RWPE2 (cell line): ENCODE measurements at regions not wholly inside any gene's neighbourhood (a gene's known extent, or its start where the extent isn't known, plus 50 kb on each side); places are given as distances from the start of the nearest gene placed in this dataset.

ENCODE experiments used
- ATAC-seq: fragments of 200-7000 bp; cut with Tn5 transposase; 3 replicates; pipeline ENCODE4 v1.9.1; 2021; ENCODE audit warnings: low read depth
- DNase-seq: peaks from one replicate; pipeline ENCODE4 v3.0.0-alpha.2; 2020; ENCODE audit warnings: low spot score
- H3K27ac ChIP-seq: fragments of 450-650 bp; 2 replicates; pipeline ENCODE4 v1.5.1; 2017; ENCODE audit warnings: mild to moderate bottlenecking; ENCODE audit not compliant: poor library complexity, severe bottlenecking
- H3K27me3 ChIP-seq: fragments of 250-450 bp; sonication (Bioruptor Pico); 2 replicates; pipeline ENCODE4 v1.5.1; 2021; ENCODE audit warnings: mild to moderate bottlenecking, moderate library complexity; ENCODE audit not compliant: insufficient read depth, poor library complexity, severe bottlenecking
- H3K36me3 ChIP-seq: fragments of 250-450 bp; sonication (Bioruptor Pico); 2 replicates; pipeline ENCODE4 v1.5.1; 2020; ENCODE audit warnings: low read depth, mild to moderate bottlenecking, moderate library complexity
- H3K4me1 ChIP-seq: fragments of 250-450 bp; sonication (Bioruptor Pico); 2 replicates; pipeline ENCODE4 v1.5.1; 2021; ENCODE audit warnings: mild to moderate bottlenecking, moderate library complexity; ENCODE audit not compliant: insufficient read depth, poor library complexity, severe bottlenecking
- H3K4me3 ChIP-seq: fragments of 250-450 bp; sonication (Bioruptor Pico); 2 replicates; pipeline ENCODE4 v1.5.1; 2021; ENCODE audit warnings: mild to moderate bottlenecking, moderate library complexity; ENCODE audit not compliant: severe bottlenecking
- H3K9me3 ChIP-seq: fragments of 250-450 bp; sonication (Bioruptor Pico); 2 replicates; pipeline ENCODE4 v1.5.1; 2021; ENCODE audit warnings: mild to moderate bottlenecking, moderate library complexity; ENCODE audit not compliant: severe bottlenecking
- TF ChIP-seq, protein P1 (sequence below): fragments of 450-650 bp; IDR thresholded peaks from one replicate; pipeline ENCODE4 v1.5.1; 2017; ENCODE audit warnings: mild to moderate bottlenecking, moderate library complexity; ENCODE audit not compliant: poor library complexity, severe bottlenecking

DNA sequence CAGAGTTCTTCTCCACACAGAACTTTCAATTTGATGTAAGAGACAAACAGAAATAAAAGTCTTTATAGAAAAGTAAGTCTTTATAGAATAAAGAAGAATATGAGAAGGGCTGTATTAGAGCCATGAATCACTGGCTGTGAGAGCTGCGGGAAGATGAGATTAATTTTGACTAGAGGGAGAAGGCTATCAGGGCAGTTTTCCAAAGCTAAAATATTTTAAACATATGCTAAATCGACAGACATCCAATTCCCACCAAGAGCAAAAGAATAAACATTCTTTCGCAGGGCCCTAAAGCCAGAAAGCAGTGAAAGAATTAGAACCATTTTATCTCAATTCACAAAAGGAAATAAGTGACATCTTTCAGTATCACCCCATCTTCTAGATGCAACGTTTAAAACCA lies 208.3 kb upstream of the MAP3K1 start:
- Histone ChIP-seq H3K4me1 (peaks cover 6% of the 10 kb centered on the region), H3K27me3 (no peaks in the 10 kb centered on the region), H3K9me3 (no peaks in the 10 kb centered on the region), H3K4me3 (no peak overlapping the region), H3K27ac (no peak overlapping the region), H3K36me3 (no peaks in the 10 kb centered on the region)
- TF ChIP-seq, protein P1, sequence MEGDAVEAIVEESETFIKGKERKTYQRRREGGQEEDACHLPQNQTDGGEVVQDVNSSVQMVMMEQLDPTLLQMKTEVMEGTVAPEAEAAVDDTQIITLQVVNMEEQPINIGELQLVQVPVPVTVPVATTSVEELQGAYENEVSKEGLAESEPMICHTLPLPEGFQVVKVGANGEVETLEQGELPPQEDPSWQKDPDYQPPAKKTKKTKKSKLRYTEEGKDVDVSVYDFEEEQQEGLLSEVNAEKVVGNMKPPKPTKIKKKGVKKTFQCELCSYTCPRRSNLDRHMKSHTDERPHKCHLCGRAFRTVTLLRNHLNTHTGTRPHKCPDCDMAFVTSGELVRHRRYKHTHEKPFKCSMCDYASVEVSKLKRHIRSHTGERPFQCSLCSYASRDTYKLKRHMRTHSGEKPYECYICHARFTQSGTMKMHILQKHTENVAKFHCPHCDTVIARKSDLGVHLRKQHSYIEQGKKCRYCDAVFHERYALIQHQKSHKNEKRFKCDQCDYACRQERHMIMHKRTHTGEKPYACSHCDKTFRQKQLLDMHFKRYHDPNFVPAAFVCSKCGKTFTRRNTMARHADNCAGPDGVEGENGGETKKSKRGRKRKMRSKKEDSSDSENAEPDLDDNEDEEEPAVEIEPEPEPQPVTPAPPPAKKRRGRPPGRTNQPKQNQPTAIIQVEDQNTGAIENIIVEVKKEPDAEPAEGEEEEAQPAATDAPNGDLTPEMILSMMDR = no peak
- ATAC-seq = no peak
- no peak for DNase-seq

DNA sequence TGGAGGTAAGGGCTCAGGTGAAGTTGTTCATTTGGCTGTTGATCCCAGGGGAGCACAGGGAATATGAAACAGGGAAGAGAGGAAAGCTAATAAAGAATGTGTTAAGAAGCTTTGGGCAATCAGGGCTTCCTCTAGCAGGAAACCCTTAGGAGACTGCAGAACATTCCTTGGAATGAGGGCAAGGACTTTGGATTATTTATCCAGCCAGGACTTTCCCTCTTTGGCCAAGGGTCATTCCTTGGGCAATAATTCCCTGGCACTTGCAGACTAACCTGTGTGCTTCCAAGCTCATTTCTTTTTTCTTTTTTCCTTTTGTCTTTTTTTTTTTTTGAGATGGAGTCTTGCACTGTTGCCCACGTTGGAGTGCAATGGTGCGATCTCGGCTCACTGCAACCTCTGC lies 209.2 kb upstream of the MAP3K1 start:
- no peak overlapping the region for H3K4me3 ChIP-seq
- no peaks in the 10 kb centered on the region for H3K36me3 ChIP-seq
- H3K4me1 ChIP-seq = peaks cover 6% of the 10 kb centered on the region
- no peak for DNase-seq
- H3K9me3 ChIP-seq = no peaks in the 10 kb centered on the region
- ATAC-seq = no peak
- TF ChIP-seq, protein P1 = no peak
- no peaks in the 10 kb centered on the region for H3K27me3 ChIP-seq
- H3K27ac ChIP-seq = no peak overlapping the region

DNA sequence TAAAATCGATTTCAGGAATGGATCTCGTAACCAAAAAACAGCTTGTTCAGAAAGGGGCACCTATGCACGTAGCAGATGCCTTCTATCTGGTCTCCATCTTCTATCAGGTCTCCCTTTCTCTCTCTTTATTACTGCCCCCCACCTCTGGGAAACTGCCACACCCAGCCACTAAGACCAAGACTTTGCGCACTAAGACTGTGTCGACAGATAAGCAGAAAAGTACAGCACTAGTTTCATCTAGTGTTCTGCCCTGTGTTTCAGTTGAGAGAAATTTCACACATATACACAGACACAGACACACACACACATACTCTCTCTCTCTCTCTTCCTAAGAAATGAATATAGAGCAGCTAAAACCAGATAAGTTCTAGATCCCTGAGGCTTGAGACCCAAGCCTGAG lies 210.1 kb upstream of the MAP3K1 start:
- H3K36me3 ChIP-seq = no peaks in the 10 kb centered on the region
- no peak for DNase-seq
- TF ChIP-seq, protein P1 = no peak

DNA sequence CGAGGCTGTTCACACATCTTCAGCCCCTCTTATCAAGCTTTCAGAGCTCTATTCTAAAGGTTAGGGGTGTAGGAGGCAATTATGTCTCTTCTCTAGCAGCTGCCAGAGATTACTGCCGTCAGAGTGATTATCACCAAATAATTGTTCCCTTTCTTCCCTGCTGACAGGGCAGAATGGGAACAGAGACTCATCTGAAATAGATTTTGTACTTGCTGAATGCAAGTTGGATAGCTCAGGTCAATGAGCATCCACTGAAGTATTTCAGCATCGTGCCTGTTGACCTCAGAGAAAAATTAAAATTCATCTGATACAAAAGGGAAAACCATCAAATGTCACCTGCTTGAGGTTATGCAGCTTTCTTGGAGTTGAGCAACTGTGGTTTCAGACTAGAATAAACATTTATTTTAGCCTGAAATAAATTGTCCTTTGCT lies 213.7 kb upstream of the MAP3K1 start:
- no peak overlapping the region for H3K4me3 ChIP-seq
- no peak for ATAC-seq

More for the DNA sequence above, 210.1 kb upstream of the MAP3K1 start:
- Histone ChIP-seq H3K27ac (no peak overlapping the region), H3K4me3 (no peak overlapping the region), H3K4me1 (peaks cover 6% of the 10 kb centered on the region), H3K27me3 (no peaks in the 10 kb centered on the region), H3K9me3 (no peaks in the 10 kb centered on the region)
- ATAC-seq = no peak

DNA sequence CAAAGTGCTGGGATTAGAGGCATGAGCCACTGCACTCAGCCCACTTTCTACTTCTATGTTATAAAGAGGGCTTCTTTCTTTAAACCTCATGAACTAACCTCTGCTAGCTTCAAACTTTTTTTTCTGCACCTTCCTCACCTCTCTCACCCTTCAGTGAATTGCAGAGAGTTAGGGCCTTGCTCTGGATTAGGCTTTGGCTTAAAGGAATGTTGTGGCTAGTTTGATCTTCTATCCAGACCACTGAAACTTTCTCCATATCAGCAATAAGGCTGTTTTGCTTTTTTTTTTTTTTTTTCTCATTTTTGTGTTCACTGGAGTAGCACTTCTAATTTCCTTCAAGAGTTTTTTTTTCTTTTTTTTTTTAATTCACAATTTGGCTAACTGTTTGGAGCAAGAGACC lies 216.4 kb upstream of the MAP3K1 start:
- Histone ChIP-seq H3K4me1 (no peaks in the 10 kb centered on the region), H3K9me3 (no peaks in the 10 kb centered on the region), H3K4me3 (no peak overlapping the region), H3K27ac (no peak overlapping the region), H3K27me3 (no peaks in the 10 kb centered on the region), H3K36me3 (no peaks in the 10 kb centered on the region)
- no peak for DNase-seq
- TF ChIP-seq, protein P1 = no peak
- ATAC-seq = no peak

More for the DNA sequence above, 213.7 kb upstream of the MAP3K1 start:
- H3K36me3 ChIP-seq = no peaks in the 10 kb centered on the region
- no peaks in the 10 kb centered on the region for H3K27me3 ChIP-seq
- TF ChIP-seq, protein P1 = no peak
- H3K9me3 ChIP-seq = no peaks in the 10 kb centered on the region
- no peaks in the 10 kb centered on the region for H3K4me1 ChIP-seq
- H3K27ac ChIP-seq = no peak overlapping the region
- DNase-seq = no peak
